Renal cortical epithelial cell (primary cell): ENCODE measurements at regions not wholly inside any gene's neighbourhood (a gene's known extent, or its start where the extent isn't known, plus 50 kb on each side); places are given as distances from the start of the nearest gene placed in this dataset.
"Not testable (repeated sequence)": the region's sequence is repeated elsewhere in the genome, so short reads cannot be mapped to it uniquely, and the experiment has no call there.

Experiments
- DNase-seq: peaks from one replicate; pipeline ENCODE4 v3.0.0-alpha.2; 2011; ENCODE audit warnings: low read depth

DNA sequence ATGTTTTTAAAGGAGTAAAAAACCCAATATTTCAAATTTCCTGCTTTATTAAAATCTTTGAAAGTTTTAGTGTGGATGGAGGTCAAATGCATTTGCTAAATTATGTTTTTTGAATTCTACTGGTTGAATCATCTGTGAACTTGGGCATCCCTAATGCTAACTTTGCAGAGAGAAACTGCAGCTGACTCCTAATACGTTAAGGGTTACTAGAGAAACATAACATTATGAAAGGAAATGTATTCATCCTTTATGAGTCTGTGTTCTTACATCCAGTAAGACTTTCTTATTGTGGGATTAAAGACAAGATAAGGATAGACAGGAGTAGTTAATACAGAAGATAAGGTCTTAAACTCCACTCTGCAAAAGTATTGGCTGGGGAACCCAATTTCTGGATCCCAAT lies 140.6 kb downstream of the FAM124B start:
- no peak for DNase-seq

- DNase-seq = no peak
These were observed 141.4 kb downstream of the FAM124B start for GRCh38 chr2:224260372-224261020.

DNA sequence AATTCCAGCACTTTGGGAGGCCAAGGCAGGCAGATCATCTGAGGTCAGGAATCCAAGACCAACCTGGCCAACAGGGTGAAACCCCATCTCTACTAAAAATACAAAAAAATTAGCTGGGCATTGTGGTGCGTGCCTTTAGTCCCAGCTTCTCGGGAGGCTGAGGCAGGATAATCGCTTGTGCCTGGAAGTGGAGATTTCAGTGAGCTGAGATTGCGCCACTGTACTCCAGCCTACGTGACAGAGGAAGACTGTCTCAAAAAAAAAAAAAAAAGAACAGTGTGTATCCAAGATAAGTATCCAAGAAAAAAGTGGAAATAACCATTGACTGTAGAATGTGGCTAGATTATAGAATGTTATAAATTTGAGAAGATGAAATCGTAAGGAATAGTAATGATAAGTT lies 142.1 kb downstream of the FAM124B start:
- no peak for DNase-seq

GRCh38 chr2:224258059-224258458 lies 143.8 kb downstream of the FAM124B start:
- DNase-seq = no peak

GRCh38 chr2:224257156-224257555 lies 144.8 kb downstream of the FAM124B start:
- DNase-seq = no peak

GRCh38 chr2:224253464-224253863 lies 148.4 kb downstream of the FAM124B start:
- DNase-seq = no peak

DNA sequence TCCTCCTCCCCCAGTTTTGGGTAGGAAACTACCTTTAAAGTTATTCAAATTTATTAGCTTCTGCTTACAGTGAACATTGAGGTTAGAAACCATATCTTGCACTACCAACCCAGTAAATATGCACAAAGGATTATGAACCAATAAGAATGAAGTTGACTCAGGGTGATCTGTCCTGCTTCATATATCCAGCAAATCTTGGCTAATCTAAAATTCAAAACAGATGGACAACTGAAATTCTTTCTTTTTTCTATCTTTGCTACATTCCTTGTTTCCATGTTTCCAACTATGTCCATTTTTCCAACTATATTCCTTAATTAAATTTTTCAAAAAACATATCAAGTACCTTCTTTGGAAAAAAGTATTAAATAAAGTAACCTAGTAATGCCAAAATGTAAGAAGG lies 149.3 kb downstream of the FAM124B start:
- no peak for DNase-seq

DNA sequence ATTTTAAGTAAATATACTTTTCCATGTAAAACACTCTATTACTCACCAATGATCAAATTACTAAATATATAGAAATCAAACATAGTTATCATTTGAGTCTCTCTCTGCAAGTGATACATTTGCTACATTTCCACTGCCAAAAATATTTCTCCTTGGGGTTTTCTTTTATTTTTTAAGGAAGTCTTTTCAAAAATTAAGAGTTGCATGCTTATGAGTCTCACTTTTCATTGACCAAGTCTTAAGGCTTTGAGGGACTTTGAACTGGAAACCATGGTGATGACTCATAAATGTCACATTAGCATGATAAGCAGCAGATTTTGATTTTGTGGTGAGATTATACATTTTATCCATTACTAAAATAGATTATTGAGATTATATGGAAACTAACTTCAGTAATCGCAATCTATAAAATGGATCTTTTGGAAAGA lies 152.9 kb downstream of the FAM124B start:
- peak; percentile 20 for DNase-seq

DNA sequence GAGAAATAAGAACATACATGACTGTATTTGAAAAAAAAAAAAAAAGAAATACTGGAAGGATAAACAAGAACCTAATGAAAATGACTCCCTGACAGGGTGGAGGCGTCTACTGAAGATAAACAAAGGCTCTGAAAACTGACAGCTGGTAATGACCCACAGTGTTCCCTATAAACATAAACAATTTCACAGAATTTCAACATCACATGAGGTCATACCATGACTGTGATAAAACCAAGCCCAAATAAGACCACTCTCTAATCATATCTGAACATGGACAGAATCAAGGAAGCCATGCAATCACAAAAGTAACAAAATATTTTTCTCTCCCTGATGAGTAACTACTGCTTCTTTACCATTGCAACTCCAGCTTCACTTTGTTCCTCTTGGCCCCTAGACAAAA lies 159.3 kb downstream of the FAM124B start:
- DNase-seq = no peak

DNA sequence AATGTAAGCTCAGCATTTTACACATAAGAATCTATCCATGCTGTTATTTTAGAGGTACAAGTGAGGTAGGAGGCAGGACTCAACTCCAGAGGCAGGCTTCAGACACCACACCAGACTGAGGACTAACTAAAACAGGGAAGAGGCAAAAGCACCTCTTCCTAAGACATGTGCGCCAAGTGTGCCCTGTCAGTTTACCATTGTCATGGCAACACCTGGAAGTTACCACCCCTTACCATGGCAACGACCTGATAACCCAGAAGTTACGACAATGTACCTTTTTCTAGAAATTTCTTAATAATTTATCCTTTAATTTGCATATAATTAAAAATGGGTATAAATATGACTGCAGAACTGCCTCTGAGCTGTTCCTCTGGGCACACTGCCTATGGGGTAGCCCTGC lies 160.1 kb downstream of the FAM124B start:
- DNase-seq = no peak

- DNase-seq = no peak
These were observed 160.9 kb downstream of the FAM124B start for GRCh38 chr2:224241001-224241400.

DNA sequence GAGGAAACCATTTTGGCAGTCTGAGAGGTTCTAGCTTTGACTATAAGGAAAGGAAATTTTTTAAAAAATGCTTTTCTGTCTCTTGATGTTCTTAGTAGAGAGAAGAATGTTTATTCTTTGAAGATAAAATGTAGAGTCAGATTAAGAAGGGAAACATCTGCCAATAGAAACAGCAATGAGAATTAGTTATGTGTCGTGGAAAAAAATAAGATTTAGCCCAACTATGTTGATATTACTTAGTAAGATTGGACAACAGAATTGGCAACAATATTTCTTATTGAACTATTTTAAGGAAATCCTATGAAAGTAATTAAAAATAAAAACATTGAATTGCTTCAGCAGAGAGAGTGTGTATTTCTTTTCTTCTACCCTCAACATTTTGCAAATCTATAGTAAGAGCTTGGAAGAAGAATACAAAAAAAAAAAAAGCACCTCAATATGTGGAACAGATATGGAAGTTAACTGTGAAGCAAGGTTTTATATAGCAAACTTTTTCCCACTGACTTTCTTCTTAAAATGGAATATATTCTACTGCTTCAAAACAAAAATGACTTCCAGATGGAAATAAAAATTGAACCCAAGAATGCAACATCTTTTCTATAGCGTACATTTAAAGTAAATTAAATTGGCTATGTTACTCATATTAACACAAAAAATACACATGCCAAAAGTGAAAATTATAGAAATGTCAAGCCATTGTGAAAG lies 177.9 kb downstream of the FAM124B start:
- no peak for DNase-seq

DNA sequence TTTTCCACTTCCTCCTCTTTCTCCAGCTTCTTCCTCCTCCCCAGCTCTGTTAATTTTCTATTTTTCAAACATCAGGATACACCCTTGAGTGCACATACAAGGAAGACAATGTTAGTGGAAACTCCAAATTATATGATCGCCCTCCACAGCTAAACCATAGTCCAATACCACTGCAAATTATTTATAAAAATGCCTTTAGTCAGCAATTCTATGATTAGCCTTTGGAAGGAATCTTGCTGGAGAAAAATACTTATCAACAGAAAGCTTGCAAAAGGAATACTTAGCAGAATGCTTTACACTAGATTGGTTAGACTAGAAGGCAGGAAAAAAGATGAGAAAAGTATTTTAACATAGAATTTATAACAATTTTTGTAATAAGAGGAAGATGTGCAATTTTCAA lies 178.9 kb downstream of the FAM124B start:
- no peak for DNase-seq

GRCh38 chr2:224222291-224222690 lies 179.6 kb downstream of the FAM124B start:
- peak; percentile 75 for DNase-seq

DNA sequence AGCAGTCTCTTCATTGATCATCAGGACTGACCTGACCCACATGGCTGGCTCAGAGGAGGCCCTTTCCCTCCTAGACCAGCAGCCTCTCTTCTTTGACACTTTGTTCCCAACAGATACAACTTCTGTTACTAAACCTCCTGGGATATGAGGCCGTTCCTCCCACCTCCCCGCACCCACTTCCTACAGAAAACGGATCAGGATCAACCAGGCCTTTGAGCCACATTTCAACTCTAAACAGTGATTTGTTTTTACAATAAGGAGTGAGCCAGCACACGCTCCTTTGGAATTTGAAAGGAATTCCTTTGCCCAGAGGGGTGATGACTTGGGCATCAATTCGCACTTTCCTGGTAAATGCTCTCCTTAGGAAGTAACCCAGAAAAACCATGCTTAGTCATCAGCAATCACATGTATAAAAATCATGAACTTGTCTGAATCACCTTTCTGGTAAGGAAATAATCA lies 180.4 kb downstream of the FAM124B start:
- DNase-seq = peak; percentile 100

- DNase-seq = peak; percentile 76
These were observed 181.2 kb downstream of the FAM124B start for GRCh38 chr2:224220586-224221255.

GRCh38 chr2:224219781-224220180 lies 180.7 kb upstream of the SERPINE2 start:
- no peak for DNase-seq

DNA sequence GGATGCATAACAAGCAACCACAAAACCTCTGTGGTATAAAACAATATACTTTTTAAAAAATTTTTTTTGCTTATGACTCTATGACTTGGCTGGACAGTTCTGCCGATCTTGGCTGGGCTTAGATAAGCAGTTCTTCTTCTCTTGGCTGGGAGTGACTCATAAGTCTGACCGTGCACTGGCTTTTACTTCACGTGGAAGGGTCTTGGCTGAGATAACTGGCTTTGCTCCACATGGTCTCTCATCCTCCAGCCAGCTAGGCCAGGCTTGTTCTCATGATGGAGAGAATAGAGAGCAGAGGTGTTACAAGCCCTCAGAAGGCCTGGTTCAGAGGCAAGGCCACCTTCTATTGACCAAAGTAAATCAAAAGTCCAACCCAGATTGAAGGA lies 178.9 kb upstream of the SERPINE2 start:
- DNase-seq = no peak

- DNase-seq = no peak
These were observed 178.3 kb upstream of the SERPINE2 start for GRCh38 chr2:224217233-224217961.

DNA sequence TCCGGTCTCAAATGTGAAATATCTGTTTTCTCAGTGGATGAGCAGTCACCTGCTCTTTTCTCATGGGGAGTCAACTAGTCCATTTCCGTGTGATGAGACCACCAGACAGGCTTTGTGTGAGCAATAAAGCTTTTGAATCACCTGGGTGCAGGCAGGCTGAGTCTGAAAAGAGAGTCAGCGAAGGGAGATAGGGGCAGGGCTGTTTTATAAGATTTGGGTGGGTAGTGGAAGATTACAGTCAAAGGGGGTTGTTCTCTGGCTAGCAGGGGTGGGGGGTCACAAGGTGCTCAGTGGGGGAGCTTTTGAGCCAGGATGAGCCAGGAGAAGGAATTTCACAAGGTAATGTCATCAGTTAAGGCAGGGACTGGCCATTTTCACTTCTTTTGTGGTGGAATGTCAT lies 176.5 kb upstream of the SERPINE2 start:
- not testable (repeated sequence) for DNase-seq

DNA sequence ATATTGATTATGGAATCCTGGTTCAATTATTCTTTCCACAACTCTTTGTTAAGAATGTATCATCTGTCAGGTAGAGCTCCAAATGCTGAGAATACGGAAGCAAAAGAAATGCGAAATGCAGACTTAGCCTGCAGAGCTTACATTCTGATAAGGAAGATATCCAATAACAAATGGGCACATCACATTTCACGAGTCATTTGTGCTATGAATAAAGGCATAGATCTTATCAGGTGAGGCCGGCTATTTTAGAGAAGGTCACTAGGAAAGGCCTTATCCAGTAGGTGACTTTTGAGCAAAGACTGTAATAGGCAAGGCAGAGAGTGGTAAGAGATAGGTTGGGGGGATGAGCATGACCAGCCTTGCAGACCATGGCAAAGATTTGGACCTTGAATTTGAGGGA lies 174.3 kb upstream of the SERPINE2 start:
- DNase-seq = no peak

GRCh38 chr2:224211791-224212190 lies 172.7 kb upstream of the SERPINE2 start:
- DNase-seq = peak; percentile 38

- DNase-seq = peak; percentile 21
These were observed 172.0 kb upstream of the SERPINE2 start for GRCh38 chr2:224211181-224211480.
